Cardiac fibroblast (primary cell): ENCODE measurements at regions not wholly inside any gene's neighbourhood (a gene's known extent, or its start where the extent isn't known, plus 50 kb on each side); places are given as distances from the start of the nearest gene placed in this dataset.
A peak's percentile ranks its signal among the peaks of the same experiment; 100 is the strongest.
"Not testable (repeated sequence)": the region's sequence is repeated elsewhere in the genome, so short reads cannot be mapped to it uniquely, and the experiment has no call there.

Experiments
- DNase-seq, 2 donors: peaks; one replicate each; pipeline versions ENCODE4 v3.0.0 to v3.0.0-alpha.2; 2010; ENCODE audit warnings: low read depth in 2 of 2
- H3K4me3 ChIP-seq, 2 donors: replicated peaks in 1 of 2; 1 replicate in 1 of 2; 2 replicates in 1 of 2; pipeline ENCODE4 v1.5.1; 2011; ENCODE audit warnings: low read depth in 2 of 2, low read length in 2 of 2, mild to moderate bottlenecking in 2 of 2, moderate library complexity in 1 of 2
- TF ChIP-seq, protein P1 (sequence below): IDR thresholded peaks from one replicate; pipeline ENCODE4 v1.5.1; 2011; ENCODE audit warnings: low read depth, mild to moderate bottlenecking, low read length, inconsistent platforms

DNA sequence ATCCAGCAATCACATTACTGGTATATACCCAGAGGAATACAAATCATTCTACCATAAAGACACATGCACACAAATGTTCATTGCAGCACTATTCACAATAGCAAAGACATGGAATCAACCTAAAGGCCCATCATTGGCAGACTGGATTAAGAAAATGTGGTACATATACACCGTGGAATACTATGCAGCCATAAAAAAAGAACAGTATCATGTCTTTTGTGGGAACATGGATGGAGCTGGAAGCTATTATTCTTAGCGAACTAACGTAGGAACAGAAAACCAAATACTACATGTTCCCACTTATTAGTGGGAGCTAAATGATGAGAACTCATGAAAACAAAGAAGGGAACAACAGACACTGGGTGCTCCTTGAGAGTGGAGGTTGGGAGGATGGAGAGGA, 60.9 kb downstream of the PGRMC1 start:
- DNase-seq, H3K4me3 ChIP-seq: not testable (repeated sequence)

DNA sequence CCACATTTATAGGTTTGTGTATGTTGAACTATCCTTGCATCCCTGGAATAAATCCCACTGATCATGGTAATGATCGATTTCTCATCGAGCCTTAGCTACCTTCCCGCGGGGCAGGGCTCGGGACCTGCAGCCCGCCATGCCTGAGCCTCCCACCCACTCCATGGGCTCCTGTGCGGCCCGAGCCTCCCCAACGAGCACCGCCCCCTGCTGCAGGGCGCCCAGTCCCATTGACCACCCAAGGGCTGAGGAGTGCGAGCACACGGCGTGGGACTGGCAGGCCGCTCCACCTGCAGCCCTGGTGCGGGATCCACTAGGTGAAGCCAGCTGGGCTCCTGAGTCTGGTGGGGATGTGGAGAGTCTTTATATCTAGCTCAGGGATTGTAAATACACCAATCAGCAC, 63.7 kb downstream of the PGRMC1 start:
- not testable (repeated sequence) for DNase-seq, H3K4me3 ChIP-seq

DNA sequence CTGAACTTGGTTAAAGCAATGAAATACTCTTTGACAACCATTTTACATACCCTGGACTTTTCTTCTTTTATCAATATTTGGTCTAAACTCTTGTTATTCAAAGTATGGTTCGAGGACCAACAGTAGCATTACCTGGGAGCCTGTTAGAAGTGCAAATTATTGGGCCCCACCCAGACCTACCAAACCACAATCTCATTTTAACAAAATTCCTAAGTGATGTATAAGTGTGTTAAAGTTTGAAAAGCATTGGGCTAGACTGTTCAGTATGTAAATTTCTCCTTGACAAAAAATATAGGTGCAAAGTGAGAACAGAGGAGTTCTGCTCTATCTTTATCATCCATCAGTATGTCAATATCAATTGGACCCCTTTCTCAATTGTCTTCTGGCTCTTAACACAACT, 67.1 kb downstream of the PGRMC1 start:
- TF ChIP-seq, protein P1, sequence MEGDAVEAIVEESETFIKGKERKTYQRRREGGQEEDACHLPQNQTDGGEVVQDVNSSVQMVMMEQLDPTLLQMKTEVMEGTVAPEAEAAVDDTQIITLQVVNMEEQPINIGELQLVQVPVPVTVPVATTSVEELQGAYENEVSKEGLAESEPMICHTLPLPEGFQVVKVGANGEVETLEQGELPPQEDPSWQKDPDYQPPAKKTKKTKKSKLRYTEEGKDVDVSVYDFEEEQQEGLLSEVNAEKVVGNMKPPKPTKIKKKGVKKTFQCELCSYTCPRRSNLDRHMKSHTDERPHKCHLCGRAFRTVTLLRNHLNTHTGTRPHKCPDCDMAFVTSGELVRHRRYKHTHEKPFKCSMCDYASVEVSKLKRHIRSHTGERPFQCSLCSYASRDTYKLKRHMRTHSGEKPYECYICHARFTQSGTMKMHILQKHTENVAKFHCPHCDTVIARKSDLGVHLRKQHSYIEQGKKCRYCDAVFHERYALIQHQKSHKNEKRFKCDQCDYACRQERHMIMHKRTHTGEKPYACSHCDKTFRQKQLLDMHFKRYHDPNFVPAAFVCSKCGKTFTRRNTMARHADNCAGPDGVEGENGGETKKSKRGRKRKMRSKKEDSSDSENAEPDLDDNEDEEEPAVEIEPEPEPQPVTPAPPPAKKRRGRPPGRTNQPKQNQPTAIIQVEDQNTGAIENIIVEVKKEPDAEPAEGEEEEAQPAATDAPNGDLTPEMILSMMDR, result no peak
- DNase-seq, result no peak
- H3K4me3 ChIP-seq, result no peak overlapping the region

DNA sequence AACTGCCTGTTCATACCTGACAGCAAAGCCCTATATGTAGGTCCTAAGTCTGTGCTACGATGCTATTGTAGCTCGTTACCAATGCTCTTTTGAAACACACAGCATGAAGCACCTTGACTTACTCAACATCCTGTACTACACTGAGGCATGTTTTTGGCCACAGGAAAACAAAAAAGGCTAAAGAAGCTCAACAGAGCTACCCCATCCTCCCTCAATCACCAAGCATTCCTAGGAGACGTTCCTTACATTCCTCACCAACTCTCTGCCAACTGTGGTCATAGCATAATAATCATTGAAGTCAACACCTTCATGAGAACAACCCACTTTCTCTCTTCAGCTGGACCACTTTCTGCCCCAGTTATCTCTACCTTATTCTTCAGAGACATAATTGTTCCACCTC, 73.7 kb upstream of the SLC25A43 start:
- peak in 1 of 2 donors; percentile 3 for DNase-seq
- TF ChIP-seq, protein P1, result no peak
- H3K4me3 ChIP-seq, result no peak overlapping the region

DNA sequence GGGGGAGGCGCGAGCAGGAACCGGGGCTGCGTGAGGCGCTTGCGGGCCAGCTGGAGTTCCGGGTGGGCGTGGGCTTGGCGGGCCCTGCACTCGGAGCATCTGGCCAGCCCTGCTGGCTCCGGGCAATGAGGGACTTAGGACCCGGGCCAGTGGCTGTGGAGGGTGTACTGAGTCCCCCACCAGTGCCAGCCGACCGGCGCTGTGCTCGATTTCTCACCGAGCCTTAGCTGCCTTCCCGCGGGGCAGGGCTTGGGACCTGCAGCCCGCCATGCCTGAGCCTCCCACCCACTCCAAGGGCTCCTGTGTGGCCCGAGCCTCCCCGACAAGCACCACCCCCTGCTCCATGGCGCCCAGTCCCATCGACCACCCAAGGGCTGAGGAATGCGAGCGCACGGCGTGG, 67.3 kb upstream of the SLC25A43 start:
- not testable (repeated sequence) for DNase-seq, H3K4me3 ChIP-seq

DNA sequence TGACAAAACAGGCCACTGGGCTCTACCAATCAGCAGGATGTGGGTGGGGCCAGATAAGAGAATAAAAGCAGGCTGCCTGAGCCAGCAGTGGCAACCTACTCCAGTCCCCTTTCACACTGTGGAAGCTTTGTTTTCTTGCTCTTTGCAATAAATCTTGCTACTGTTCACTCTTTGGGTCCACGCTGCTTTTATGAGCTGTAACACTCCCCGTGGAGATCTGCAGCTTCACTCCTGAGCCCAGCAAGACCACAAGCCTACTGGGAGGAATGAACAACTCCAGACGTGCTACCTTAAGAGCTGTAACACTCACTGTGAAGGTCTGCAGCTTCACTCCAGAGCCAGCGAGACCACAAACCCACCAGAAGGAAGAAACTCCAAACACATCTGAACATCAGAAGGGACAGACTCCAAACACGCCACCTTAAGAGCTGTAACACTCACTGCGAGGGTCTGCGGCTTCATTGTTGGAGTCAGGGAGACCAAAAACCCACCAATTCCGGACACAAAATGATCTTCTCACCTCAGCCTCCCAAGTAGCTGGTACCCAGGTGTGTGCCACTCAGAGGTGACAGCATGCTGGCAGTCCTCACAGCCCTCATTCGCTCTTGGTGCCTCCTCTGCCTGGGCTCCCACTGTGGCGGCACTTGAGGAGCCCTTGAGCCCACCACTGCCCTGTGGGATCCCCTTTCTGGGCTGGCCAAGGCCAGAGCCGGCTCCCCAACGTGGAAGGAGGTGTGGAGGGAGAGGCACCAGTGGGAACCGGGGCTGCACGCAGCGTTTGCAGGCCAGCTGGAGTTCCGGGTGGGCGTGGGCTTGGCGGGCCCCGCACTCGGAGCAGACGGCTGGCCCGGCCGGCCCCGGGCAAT, 66.0 kb upstream of the SLC25A43 start:
- DNase-seq, H3K4me3 ChIP-seq: not testable (repeated sequence)

DNA sequence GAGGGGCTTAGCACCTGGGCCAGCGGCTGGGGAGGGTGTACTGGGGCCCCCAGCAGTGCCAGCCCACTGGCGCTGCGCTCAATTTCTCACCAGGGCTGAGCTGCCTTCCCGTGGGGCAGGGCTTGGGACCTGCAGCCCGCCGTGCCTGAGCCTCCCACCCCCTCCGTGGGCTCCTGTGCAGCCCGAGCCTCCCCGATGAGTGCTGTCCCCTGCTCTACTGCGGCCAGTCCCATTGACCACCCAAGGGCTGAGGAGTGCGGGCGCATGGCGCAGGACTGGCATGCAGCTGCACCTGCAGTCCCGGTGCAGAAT, 65.5 kb upstream of the SLC25A43 start:
- not testable (repeated sequence) for DNase-seq, H3K4me3 ChIP-seq

DNA sequence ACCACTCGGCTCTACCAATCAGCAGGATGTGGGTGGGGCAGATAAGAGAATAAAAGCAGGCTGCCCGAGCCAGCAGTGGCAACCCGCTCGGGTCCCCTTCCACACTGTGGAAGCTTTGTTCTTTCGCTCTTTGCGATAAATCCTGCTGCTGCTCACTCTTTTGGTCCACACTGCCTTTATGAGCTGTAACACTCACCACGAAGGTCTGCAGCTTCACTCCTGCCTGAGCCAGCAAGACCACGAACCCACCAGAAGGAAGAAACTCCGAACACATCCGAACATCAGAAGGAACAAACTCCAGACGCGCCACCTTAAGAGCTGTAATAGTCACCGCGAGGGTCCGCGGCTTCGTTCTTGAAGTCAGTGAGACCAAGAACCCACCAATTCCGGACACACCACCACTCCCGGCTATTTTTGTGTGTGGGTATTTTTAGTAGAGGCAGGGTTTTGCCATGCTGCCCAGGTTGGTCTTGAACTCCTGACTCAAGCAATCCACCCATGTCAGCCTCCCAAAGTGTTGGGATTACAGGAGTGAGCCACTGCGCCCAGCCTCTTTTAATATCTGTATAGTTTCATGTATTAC, 64.6 kb upstream of the SLC25A43 start:
- not testable (repeated sequence) for DNase-seq, H3K4me3 ChIP-seq

DNA sequence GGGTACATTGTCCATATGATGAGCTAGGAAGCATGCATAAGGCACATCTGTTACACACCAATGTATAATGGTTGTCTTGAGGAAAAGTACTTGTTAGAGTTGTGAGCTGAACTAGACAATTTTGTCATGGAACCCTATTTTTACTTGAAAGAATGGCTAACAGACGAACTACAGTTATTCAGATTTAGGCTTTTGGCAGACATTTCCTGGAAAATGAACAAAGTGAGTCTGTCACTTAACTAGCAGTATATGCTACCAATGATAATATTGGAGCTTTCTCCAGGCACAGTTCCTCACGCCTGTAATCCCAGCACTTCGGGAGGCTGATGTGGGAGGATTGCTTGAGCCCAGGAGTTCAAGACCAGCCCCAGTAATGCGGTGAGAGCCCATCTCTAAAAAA, 61.9 kb upstream of the SLC25A43 start:
- TF ChIP-seq, protein P1, result no peak
- no peak for DNase-seq
- no peak overlapping the region for H3K4me3 ChIP-seq

DNA sequence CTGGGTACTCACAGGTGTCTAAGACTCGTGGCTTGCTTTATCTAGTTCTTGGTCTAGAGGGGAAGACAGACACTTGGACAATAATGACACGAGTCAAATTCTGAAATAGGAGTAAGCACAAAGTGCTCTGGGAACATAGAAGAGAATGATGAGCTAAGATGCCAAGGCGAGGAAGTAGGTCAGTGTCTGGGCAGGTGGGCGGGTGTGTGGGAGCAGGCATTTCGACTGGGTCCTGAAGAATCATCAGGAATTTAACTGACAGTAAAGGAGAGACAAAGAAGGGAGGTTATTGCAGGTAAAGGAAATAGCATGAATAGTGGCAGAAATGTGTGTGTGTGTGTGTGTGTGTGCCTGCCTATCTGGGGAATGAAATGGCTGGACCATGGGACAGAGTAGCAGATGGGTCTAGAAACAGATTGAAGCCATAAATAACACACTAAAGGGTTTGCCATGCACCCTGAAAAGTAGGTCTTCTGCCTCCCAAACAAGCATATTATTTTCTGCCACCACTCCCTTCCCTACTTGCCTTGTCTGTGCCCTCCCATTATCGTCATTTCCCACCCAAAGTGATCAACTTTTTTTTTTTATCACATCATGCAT, 58.4 kb upstream of the SLC25A43 start:
- no peak for DNase-seq
- TF ChIP-seq, protein P1, result no peak
- H3K4me3 ChIP-seq, result no peak overlapping the region
